ENCODE measurements at regions not wholly inside any gene's neighbourhood (a gene's known extent, or its start where the extent isn't known, plus 50 kb on each side); places are given as distances from the start of the nearest gene placed in this dataset.

GRCh38 chr13:56697011-56697410 lies 443.7 kb upstream of the PRR20A start:
- peaks cover 2% of the 10 kb centered on the region for H3K9me3 ChIP-seq (ENCODE audit: control insufficient read depth, low read length)
- WGBS, 2 donors: 38 to 59% methylated on average over 3 of the region's 3 CpGs
- intact Hi-C loops (cut with DNase I): no loop called here
- no peaks in the 10 kb centered on the region for H3K36me3 ChIP-seq (ENCODE audit: control insufficient read depth in 1 of 2, insufficient read depth in 2 of 2, low read length in 1 of 2)
- DNase-seq (no peak), ATAC-seq (ENCODE audit: low FRiP score) (no peak)
- no peaks in the 10 kb centered on the region for H3K27me3 ChIP-seq (ENCODE audit: control insufficient read depth in 1 of 2, insufficient read depth in 2 of 2, low read length in 1 of 2)
- H3K4me1 ChIP-seq (ENCODE audit: control insufficient read depth in 1 of 2, insufficient read depth in 2 of 2, low read length in 2 of 2): no peaks in the 10 kb centered on the region
- no peak overlapping the region for H3K4me3 ChIP-seq (ENCODE audit: low read length in 2 of 2)
- no peak overlapping the region for H3K27ac ChIP-seq (ENCODE audit: low read depth in 1 of 2, low read length in 2 of 2)

DNA sequence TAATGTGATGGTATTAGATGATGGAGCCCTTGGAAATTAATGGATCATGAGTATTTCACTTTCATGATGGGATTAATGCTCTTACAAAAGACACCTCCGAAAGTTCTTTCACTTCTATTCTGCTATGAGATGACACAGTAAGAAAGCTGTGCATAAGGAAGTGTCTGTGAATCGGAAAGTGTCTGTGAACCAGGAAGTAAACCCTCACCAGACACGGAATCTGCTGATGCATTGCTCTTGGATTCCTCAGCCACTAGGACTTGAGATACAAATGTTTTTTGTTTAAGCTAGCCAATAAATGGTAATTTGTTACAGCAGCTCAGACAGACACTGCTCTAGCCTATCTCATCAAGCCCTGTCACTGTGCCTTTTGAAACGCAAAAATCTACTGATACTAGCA lies 440.4 kb upstream of the PRR20A start:
- no peak for DNase-seq
- peaks cover 2% of the 10 kb centered on the region for H3K9me3 ChIP-seq (ENCODE audit: control insufficient read depth, low read length)
- H3K4me1 ChIP-seq (ENCODE audit: control insufficient read depth in 1 of 2, insufficient read depth in 2 of 2, low read length in 2 of 2): no peaks in the 10 kb centered on the region
- WGBS, 2 donors: 77 to 80% methylated on average over 4 of the region's 4 CpGs
- H3K4me3 ChIP-seq (ENCODE audit: low read length in 2 of 2): no peak overlapping the region
- H3K27ac ChIP-seq (ENCODE audit: low read depth in 1 of 2, low read length in 2 of 2): no peak overlapping the region
- H3K36me3 ChIP-seq (ENCODE audit: control insufficient read depth in 1 of 2, insufficient read depth in 2 of 2, low read length in 1 of 2): no peaks in the 10 kb centered on the region
- intact Hi-C loops (cut with DNase I): no loop called here
- no peak for ATAC-seq (ENCODE audit: low FRiP score)
- H3K27me3 ChIP-seq (ENCODE audit: control insufficient read depth in 1 of 2, insufficient read depth in 2 of 2, low read length in 1 of 2): no peaks in the 10 kb centered on the region

GRCh38 chr13:56706485-56706884 lies 434.2 kb upstream of the PRR20A start:
- H3K27me3 ChIP-seq (ENCODE audit: control insufficient read depth in 1 of 2, insufficient read depth in 2 of 2, low read length in 1 of 2): no peaks in the 10 kb centered on the region
- H3K4me3 ChIP-seq (ENCODE audit: low read length in 2 of 2): no peak overlapping the region
- WGBS, 2 donors: 22 to 35% methylated on average over 2 of the region's 2 CpGs
- no peaks in the 10 kb centered on the region for H3K36me3 ChIP-seq (ENCODE audit: control insufficient read depth in 1 of 2, insufficient read depth in 2 of 2, low read length in 1 of 2)
- ATAC-seq (ENCODE audit: low FRiP score): no peak
- no peak for DNase-seq
- no peak overlapping the region for H3K27ac ChIP-seq (ENCODE audit: low read depth in 1 of 2, low read length in 2 of 2)
- intact Hi-C loops (cut with DNase I): no loop called here
- H3K9me3 ChIP-seq (ENCODE audit: control insufficient read depth, low read length): no peaks in the 10 kb centered on the region
- H3K4me1 ChIP-seq (ENCODE audit: control insufficient read depth in 1 of 2, insufficient read depth in 2 of 2, low read length in 2 of 2): no peaks in the 10 kb centered on the region

GRCh38 chr13:56713656-56714055 lies 427.1 kb upstream of the PRR20A start:
- Histone ChIP-seq H3K27me3 (ENCODE audit: control insufficient read depth in 1 of 2, insufficient read depth in 2 of 2, low read length in 1 of 2) (no peaks in the 10 kb centered on the region), H3K4me3 (ENCODE audit: low read length in 2 of 2) (no peak overlapping the region), H3K4me1 (ENCODE audit: control insufficient read depth in 1 of 2, insufficient read depth in 2 of 2, low read length in 2 of 2) (no peaks in the 10 kb centered on the region), H3K27ac (ENCODE audit: low read depth in 1 of 2, low read length in 2 of 2) (no peak overlapping the region), H3K9me3 (ENCODE audit: control insufficient read depth, low read length) (no peaks in the 10 kb centered on the region), H3K36me3 (ENCODE audit: control insufficient read depth in 1 of 2, insufficient read depth in 2 of 2, low read length in 1 of 2) (no peaks in the 10 kb centered on the region)
- ATAC-seq (ENCODE audit: low FRiP score) (no peak), DNase-seq (no peak)
- 84 to 87% methylated on average over 2 of the region's 2 CpGs for WGBS, 2 donors
- intact Hi-C loops (cut with DNase I): no loop called here

DNA sequence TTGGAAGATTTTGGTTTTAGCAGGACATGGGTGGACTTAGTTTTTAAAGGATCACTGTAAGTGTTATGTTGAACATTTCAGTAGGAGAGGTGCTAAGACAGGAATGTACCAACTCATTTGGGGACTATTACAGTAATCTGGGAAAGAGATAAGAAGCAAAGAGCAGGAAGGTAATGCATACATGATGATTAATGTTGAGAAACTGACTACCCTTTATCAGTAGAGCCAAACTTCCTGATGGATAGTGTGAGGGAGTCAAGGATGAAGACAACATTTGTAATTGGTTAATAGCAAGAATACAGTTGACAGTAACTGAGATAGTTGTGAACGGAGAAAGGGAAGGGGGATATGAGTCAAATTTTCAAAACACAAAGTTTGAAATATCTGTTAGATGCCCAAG lies 421.9 kb upstream of the PRR20A start:
- H3K27ac ChIP-seq (ENCODE audit: low read depth in 1 of 2, low read length in 2 of 2): no peak overlapping the region

DNA sequence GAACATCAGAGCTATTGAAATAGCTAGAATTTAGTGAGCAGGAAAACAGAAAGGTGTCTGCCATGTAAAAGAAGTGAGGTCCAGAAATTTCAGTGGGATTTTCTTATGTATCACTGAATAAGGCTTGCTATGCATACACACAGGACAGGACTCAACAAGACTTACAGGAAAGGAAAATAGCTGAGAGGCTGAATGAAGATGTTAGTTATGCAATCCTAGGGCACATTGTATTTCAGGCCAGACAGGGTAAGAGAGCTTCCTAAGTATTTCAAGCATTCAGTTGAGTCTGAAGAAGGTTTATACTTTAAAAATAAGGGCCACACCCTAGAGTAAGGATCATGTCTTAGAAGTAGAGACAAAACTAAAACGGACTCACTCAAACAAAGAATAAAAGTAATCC lies 419.9 kb upstream of the PRR20A start:
- H3K27me3 ChIP-seq (ENCODE audit: control insufficient read depth in 1 of 2, insufficient read depth in 2 of 2, low read length in 1 of 2): no peaks in the 10 kb centered on the region
- no peak for ATAC-seq (ENCODE audit: low FRiP score)
- intact Hi-C loops (cut with DNase I): no loop called here
- H3K27ac ChIP-seq (ENCODE audit: low read depth in 1 of 2, low read length in 2 of 2): no peak overlapping the region
- no peaks in the 10 kb centered on the region for H3K4me1 ChIP-seq (ENCODE audit: control insufficient read depth in 1 of 2, insufficient read depth in 2 of 2, low read length in 2 of 2)
- 85 to 88% methylated on average over 1 of the region's 1 CpG for WGBS, 2 donors
- no peak overlapping the region for H3K4me3 ChIP-seq (ENCODE audit: low read length in 2 of 2)
- DNase-seq: no peak
- H3K9me3 ChIP-seq (ENCODE audit: control insufficient read depth, low read length): no peaks in the 10 kb centered on the region
- no peaks in the 10 kb centered on the region for H3K36me3 ChIP-seq (ENCODE audit: control insufficient read depth in 1 of 2, insufficient read depth in 2 of 2, low read length in 1 of 2)

More for the DNA sequence above, 421.9 kb upstream of the PRR20A start:
- Histone ChIP-seq H3K4me1 (ENCODE audit: control insufficient read depth in 1 of 2, insufficient read depth in 2 of 2, low read length in 2 of 2) (no peaks in the 10 kb centered on the region), H3K36me3 (ENCODE audit: control insufficient read depth in 1 of 2, insufficient read depth in 2 of 2, low read length in 1 of 2) (no peaks in the 10 kb centered on the region), H3K9me3 (ENCODE audit: control insufficient read depth, low read length) (no peaks in the 10 kb centered on the region), H3K4me3 (ENCODE audit: low read length in 2 of 2) (no peak overlapping the region), H3K27me3 (ENCODE audit: control insufficient read depth in 1 of 2, insufficient read depth in 2 of 2, low read length in 1 of 2) (no peaks in the 10 kb centered on the region)
- no peak for DNase-seq
- WGBS, 2 donors: 49 to 50% methylated on average over 1 of the region's 1 CpG
- intact Hi-C loops (cut with DNase I): no loop called here
- no peak for ATAC-seq (ENCODE audit: low FRiP score)

- no peak for ATAC-seq (ENCODE audit: low FRiP score)
- no peaks in the 10 kb centered on the region for H3K36me3 ChIP-seq (ENCODE audit: control insufficient read depth in 1 of 2, insufficient read depth in 2 of 2, low read length in 1 of 2)
Measured at GRCh38 chr13:56735537-56735942, 405.2 kb upstream of the PRR20A start.

DNA sequence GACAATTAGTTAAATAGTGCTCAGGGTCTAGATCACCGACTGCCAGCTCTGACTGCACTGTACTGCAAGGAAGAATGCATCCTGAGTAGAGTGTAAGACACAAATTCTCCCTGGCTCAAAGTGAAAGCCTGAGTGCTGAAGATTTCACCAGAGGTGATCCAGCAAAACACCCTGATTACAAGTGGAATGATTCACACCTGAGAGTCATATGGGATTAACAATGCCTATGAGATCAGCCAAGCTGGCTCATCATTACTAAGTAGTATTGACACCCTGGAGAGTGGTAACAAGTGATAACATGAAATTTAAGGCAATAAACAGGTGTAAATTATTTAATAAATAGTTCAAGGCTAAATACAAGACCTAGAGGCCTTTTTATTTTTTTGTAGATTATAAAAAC lies 403.8 kb upstream of the PRR20A start:
- ATAC-seq (ENCODE audit: low FRiP score) (no peak), DNase-seq (no peak)
- Histone ChIP-seq H3K9me3 (ENCODE audit: control insufficient read depth, low read length) (no peaks in the 10 kb centered on the region), H3K4me1 (ENCODE audit: control insufficient read depth in 1 of 2, insufficient read depth in 2 of 2, low read length in 2 of 2) (no peaks in the 10 kb centered on the region), H3K27me3 (ENCODE audit: control insufficient read depth in 1 of 2, insufficient read depth in 2 of 2, low read length in 1 of 2) (no peaks in the 10 kb centered on the region), H3K36me3 (ENCODE audit: control insufficient read depth in 1 of 2, insufficient read depth in 2 of 2, low read length in 1 of 2) (no peaks in the 10 kb centered on the region), H3K4me3 (ENCODE audit: low read length in 2 of 2) (no peak overlapping the region), H3K27ac (ENCODE audit: low read depth in 1 of 2, low read length in 2 of 2) (no peak overlapping the region)
- 67 to 86% methylated on average over 1 of the region's 1 CpG for WGBS, 2 donors
- intact Hi-C loops (cut with DNase I): no loop called here

More at GRCh38 chr13:56735537-56735942, 405.2 kb upstream of the PRR20A start:
- H3K9me3 ChIP-seq (ENCODE audit: control insufficient read depth, low read length): no peaks in the 10 kb centered on the region
- H3K27ac ChIP-seq (ENCODE audit: low read depth in 1 of 2, low read length in 2 of 2): no peak overlapping the region
- no peaks in the 10 kb centered on the region for H3K27me3 ChIP-seq (ENCODE audit: control insufficient read depth in 1 of 2, insufficient read depth in 2 of 2, low read length in 1 of 2)
- no peak overlapping the region for H3K4me3 ChIP-seq (ENCODE audit: low read length in 2 of 2)
- 92 to 95% methylated on average over 24 to 35 of the region's 35 CpGs for WGBS, 2 donors
- intact Hi-C loops (cut with DNase I): no loop called here
- peak in 1 of 2 donors; percentile 67 for DNase-seq
- no peaks in the 10 kb centered on the region for H3K4me1 ChIP-seq (ENCODE audit: control insufficient read depth in 1 of 2, insufficient read depth in 2 of 2, low read length in 2 of 2)

- intact Hi-C loops (cut with DNase I): no loop called here
- WGBS, 2 donors: 32 to 41% methylated on average over 1 of the region's 1 CpG
- H3K4me1 ChIP-seq (ENCODE audit: control insufficient read depth in 1 of 2, insufficient read depth in 2 of 2, low read length in 2 of 2): no peaks in the 10 kb centered on the region
- DNase-seq: no peak
- ATAC-seq (ENCODE audit: low FRiP score): no peak
- no peak overlapping the region for H3K27ac ChIP-seq (ENCODE audit: low read depth in 1 of 2, low read length in 2 of 2)
- no peaks in the 10 kb centered on the region for H3K36me3 ChIP-seq (ENCODE audit: control insufficient read depth in 1 of 2, insufficient read depth in 2 of 2, low read length in 1 of 2)
- H3K4me3 ChIP-seq (ENCODE audit: low read length in 2 of 2): no peak overlapping the region
- H3K27me3 ChIP-seq (ENCODE audit: control insufficient read depth in 1 of 2, insufficient read depth in 2 of 2, low read length in 1 of 2): no peaks in the 10 kb centered on the region
- H3K9me3 ChIP-seq (ENCODE audit: control insufficient read depth, low read length): no peaks in the 10 kb centered on the region
Measured at GRCh38 chr13:56752636-56753035, 388.1 kb upstream of the PRR20A start.

Data from aorta (tissue), 5 donors.